ENCODE measurements at regions not wholly inside any gene's neighbourhood (a gene's known extent, or its start where the extent isn't known, plus 50 kb on each side); places are given as distances from the start of the nearest gene placed in this dataset.
"Not testable (repeated sequence)": the region's sequence is repeated elsewhere in the genome, so short reads cannot be mapped to it uniquely, and the experiment has no call there.

GRCh38 chr1:102821707-102822106 is 286.6 kb downstream of the COL11A1 start:
- in situ Hi-C loops (cut with HindIII; ENCODE audit: low pct_unique_long_range_greater_than_20kb, low sequenced_read_pairs): no loop called here
- DNase-seq (ENCODE audit: low read depth in 1 of 2, low spot score in 1 of 2): no peak
- no peak for TF ChIP-seq JUND (IDR thresholded peaks at IDR 0.05; ENCODE audit: low read depth)

- no peak for DNase-seq (ENCODE audit: low read depth in 1 of 2, low spot score in 1 of 2)
- in situ Hi-C loops (cut with HindIII; ENCODE audit: low pct_unique_long_range_greater_than_20kb, low sequenced_read_pairs): no loop called here
Measured at GRCh38 chr1:102800406-102800805, 307.9 kb downstream of the COL11A1 start.

GRCh38 chr1:102799496-102799895 is 308.8 kb downstream of the COL11A1 start:
- in situ Hi-C loops (cut with HindIII; ENCODE audit: low pct_unique_long_range_greater_than_20kb, low sequenced_read_pairs): no loop called here
- TF ChIP-seq JUND (IDR thresholded peaks at IDR 0.05; ENCODE audit: low read depth): no peak
- DNase-seq (ENCODE audit: low read depth in 1 of 2, low spot score in 1 of 2): no peak

More at GRCh38 chr1:102800406-102800805, 307.9 kb downstream of the COL11A1 start:
- no peak for TF ChIP-seq JUND (IDR thresholded peaks at IDR 0.05; ENCODE audit: low read depth)

- TF ChIP-seq JUND (IDR thresholded peaks at IDR 0.05; ENCODE audit: low read depth): no peak
- no peak for DNase-seq (ENCODE audit: low read depth in 1 of 2, low spot score in 1 of 2)
- in situ Hi-C loops (cut with HindIII; ENCODE audit: low pct_unique_long_range_greater_than_20kb, low sequenced_read_pairs): no loop called here
Measured at GRCh38 chr1:102798718-102799117, 309.6 kb downstream of the COL11A1 start.

GRCh38 chr1:102796429-102796828 is 311.9 kb downstream of the COL11A1 start:
- no peak for DNase-seq (ENCODE audit: low read depth in 1 of 2, low spot score in 1 of 2)
- in situ Hi-C loops (cut with HindIII; ENCODE audit: low pct_unique_long_range_greater_than_20kb, low sequenced_read_pairs): no loop called here
- TF ChIP-seq JUND (IDR thresholded peaks at IDR 0.05; ENCODE audit: low read depth): no peak

- no peak for TF ChIP-seq JUND (IDR thresholded peaks at IDR 0.05; ENCODE audit: low read depth)
- in situ Hi-C loops (cut with HindIII; ENCODE audit: low pct_unique_long_range_greater_than_20kb, low sequenced_read_pairs): no loop called here
- peak in 1 of 2 experiments; percentile 30 for DNase-seq (ENCODE audit: low read depth in 1 of 2, low spot score in 1 of 2)
Measured at GRCh38 chr1:102790997-102791396, 317.3 kb downstream of the COL11A1 start.

GRCh38 chr1:102789951-102790350 is 318.4 kb downstream of the COL11A1 start:
- in situ Hi-C loops (cut with HindIII; ENCODE audit: low pct_unique_long_range_greater_than_20kb, low sequenced_read_pairs); DNase-seq (ENCODE audit: low read depth in 1 of 2, low spot score in 1 of 2): not testable (repeated sequence)

- in situ Hi-C loops (cut with HindIII; ENCODE audit: low pct_unique_long_range_greater_than_20kb, low sequenced_read_pairs): no loop called here
- TF ChIP-seq JUND (IDR thresholded peaks at IDR 0.05; ENCODE audit: low read depth): no peak
- DNase-seq (ENCODE audit: low read depth in 1 of 2, low spot score in 1 of 2): no peak
Measured at GRCh38 chr1:102783487-102783886, 324.8 kb downstream of the COL11A1 start.

GRCh38 chr1:102782144-102782543 is 326.2 kb downstream of the COL11A1 start:
- in situ Hi-C loops (cut with HindIII; ENCODE audit: low pct_unique_long_range_greater_than_20kb, low sequenced_read_pairs): no loop called here
- TF ChIP-seq JUND (IDR thresholded peaks at IDR 0.05; ENCODE audit: low read depth): no peak
- no peak for DNase-seq (ENCODE audit: low read depth in 1 of 2, low spot score in 1 of 2)

GRCh38 chr1:102776071-102776470 is 332.3 kb downstream of the COL11A1 start:
- TF ChIP-seq JUND (IDR thresholded peaks at IDR 0.05; ENCODE audit: low read depth): no peak
- no peak for DNase-seq (ENCODE audit: low read depth in 1 of 2, low spot score in 1 of 2)
- in situ Hi-C loops (cut with HindIII; ENCODE audit: low pct_unique_long_range_greater_than_20kb, low sequenced_read_pairs): no loop called here

- in situ Hi-C loops (cut with HindIII; ENCODE audit: low pct_unique_long_range_greater_than_20kb, low sequenced_read_pairs): no loop called here
- TF ChIP-seq JUND (IDR thresholded peaks at IDR 0.05; ENCODE audit: low read depth): no peak
- DNase-seq (ENCODE audit: low read depth in 1 of 2, low spot score in 1 of 2): peak in 1 of 2 experiments; percentile 32
Measured at GRCh38 chr1:102772831-102773230, 335.5 kb downstream of the COL11A1 start.

GRCh38 chr1:102758418-102758817 is 349.9 kb downstream of the COL11A1 start:
- in situ Hi-C loops (cut with HindIII; ENCODE audit: low pct_unique_long_range_greater_than_20kb, low sequenced_read_pairs): no loop called here
- no peak for TF ChIP-seq JUND (IDR thresholded peaks at IDR 0.05; ENCODE audit: low read depth)
- no peak for DNase-seq (ENCODE audit: low read depth in 1 of 2, low spot score in 1 of 2)

- no peak for DNase-seq (ENCODE audit: low read depth in 1 of 2, low spot score in 1 of 2)
- in situ Hi-C loops (cut with HindIII; ENCODE audit: low pct_unique_long_range_greater_than_20kb, low sequenced_read_pairs): no loop called here
- no peak for TF ChIP-seq JUND (IDR thresholded peaks at IDR 0.05; ENCODE audit: low read depth)
Measured at GRCh38 chr1:102757363-102757762, 351.0 kb downstream of the COL11A1 start.

GRCh38 chr1:102751111-102751510 is 357.2 kb downstream of the COL11A1 start:
- TF ChIP-seq JUND (IDR thresholded peaks at IDR 0.05; ENCODE audit: low read depth): no peak
- in situ Hi-C loops (cut with HindIII; ENCODE audit: low pct_unique_long_range_greater_than_20kb, low sequenced_read_pairs): no loop called here

More at GRCh38 chr1:102751111-102751510, 357.2 kb downstream of the COL11A1 start:
- DNase-seq (ENCODE audit: low read depth in 1 of 2, low spot score in 1 of 2): no peak

Measured in T47D (cell line).